Keratinocyte (primary cell): ENCODE measurements at regions not wholly inside any gene's neighbourhood (a gene's known extent, or its start where the extent isn't known, plus 50 kb on each side); places are given as distances from the start of the nearest gene placed in this dataset.

Source experiments
- DNase-seq: peaks from one replicate; pipeline ENCODE4 v3.0.0-alpha.2; 2011; ENCODE audit warnings: low read depth, missing footprints, low spot score
- FAIRE-seq: peaks from 2 replicates; lab custom pipeline; 2011; peaks lifted over from hg19 to GRCh38; lab: Jason Lieb, UNC
- H2AFZ ChIP-seq: 2 replicates; pipeline ENCODE4 v1.6.0; 2012; ENCODE audit warnings: low read length, control low read depth, inconsistent platforms; ENCODE audit not compliant: control insufficient read depth
- H3K27ac ChIP-seq: 2 replicates; pipeline ENCODE4 v1.5.1; 2011; ENCODE audit warnings: low read length; ENCODE audit not compliant: control insufficient read depth, insufficient read depth
- H3K27me3 ChIP-seq: 3 replicates; pipeline ENCODE4 v1.6.0; 2011; ENCODE audit warnings: low read length; ENCODE audit not compliant: control insufficient read depth, insufficient read depth; ENCODE audit errors: extremely low read depth
- H3K36me3 ChIP-seq, 2 experiments: 2 replicates in 1 of 2; 3 replicates in 1 of 2; pipeline ENCODE4 v1.5.1; 2011; ENCODE audit warnings: low read length in 2 of 2, mild to moderate bottlenecking in 1 of 2; ENCODE audit not compliant: control insufficient read depth in 2 of 2, insufficient read depth in 2 of 2; ENCODE audit errors: extremely low read depth in 1 of 2
- H3K4me1 ChIP-seq: 3 replicates; pipeline ENCODE4 v1.5.1; 2011; ENCODE audit warnings: low read length; ENCODE audit not compliant: control insufficient read depth, insufficient read depth; ENCODE audit errors: extremely low read depth
- H3K4me2 ChIP-seq: 3 replicates; pipeline ENCODE4 v1.6.0; 2011; ENCODE audit warnings: low read depth, low read length; ENCODE audit not compliant: control insufficient read depth, insufficient read depth; ENCODE audit errors: extremely low read depth
- H3K4me3 ChIP-seq, 3 experiments: fragments of 200-600 bp in 1 of 3; sonication (generic) in 1 of 3; 2 replicates in 2 of 3; 3 replicates in 1 of 3; pipeline ENCODE4 v1.5.1; 2011 to 2016; ENCODE audit warnings: low read length in 3 of 3, mild to moderate bottlenecking in 3 of 3, control low read depth in 2 of 3, inconsistent platforms in 1 of 3, low read depth in 1 of 3, mixed read lengths in 1 of 3, mixed run types in 1 of 3, moderate library complexity in 1 of 3; ENCODE audit not compliant: control insufficient read depth in 2 of 3, insufficient read depth in 2 of 3; ENCODE audit errors: extremely low read depth in 1 of 3
- H3K79me2 ChIP-seq: 2 replicates; pipeline ENCODE4 v1.6.0; 2012; ENCODE audit warnings: low read length; ENCODE audit not compliant: control insufficient read depth, insufficient read depth
- H3K9ac ChIP-seq: 3 replicates; pipeline ENCODE4 v1.6.0; 2011; ENCODE audit warnings: low read length; ENCODE audit not compliant: control insufficient read depth, insufficient read depth; ENCODE audit errors: extremely low read depth
- H3K9me1 ChIP-seq: 3 replicates; pipeline ENCODE4 v1.6.0; 2011; ENCODE audit warnings: low read length; ENCODE audit not compliant: control insufficient read depth, insufficient read depth; ENCODE audit errors: extremely low read depth
- H3K9me3 ChIP-seq: 2 replicates; pipeline ENCODE4 v1.5.1; 2012; ENCODE audit warnings: low read depth, low read length; ENCODE audit not compliant: control insufficient read depth
- H4K20me1 ChIP-seq: 3 replicates; pipeline ENCODE4 v1.6.0; 2011; ENCODE audit warnings: low read length; ENCODE audit not compliant: control insufficient read depth, insufficient read depth; ENCODE audit errors: extremely low read depth
- CTCF ChIP-seq, 3 experiments: IDR thresholded peaks in 1 of 3; conservative IDR thresholded peaks in 1 of 3; optimal IDR thresholded peaks in 1 of 3; 2 replicates in 2 of 3; 3 replicates in 1 of 3; pipeline versions ENCODE3 to v1.5.1; 2011; ENCODE audit warnings: low read length in 3 of 3, mild to moderate bottlenecking in 3 of 3, moderate library complexity in 2 of 3, control low read depth in 1 of 3, inconsistent platforms in 1 of 3; ENCODE audit not compliant: insufficient read depth in 2 of 3; ENCODE audit errors: extremely low read depth in 1 of 3
- EZH2 ChIP-seq: IDR thresholded peaks from one replicate; pipeline ENCODE4 v1.6.1; 2012; ENCODE audit warnings: inconsistent platforms, mild to moderate bottlenecking, low read length, moderate library complexity
- dilution Hi-C: fragments of 300-500 bp; cut with MboI; formaldehyde crosslinking; loops from one replicate; pipeline ENCODE4 v1.7.0; 2020; ENCODE audit warnings: low sequenced_read_pairs; ENCODE audit not compliant: extremely low pct_ligation_motif_present

DNA sequence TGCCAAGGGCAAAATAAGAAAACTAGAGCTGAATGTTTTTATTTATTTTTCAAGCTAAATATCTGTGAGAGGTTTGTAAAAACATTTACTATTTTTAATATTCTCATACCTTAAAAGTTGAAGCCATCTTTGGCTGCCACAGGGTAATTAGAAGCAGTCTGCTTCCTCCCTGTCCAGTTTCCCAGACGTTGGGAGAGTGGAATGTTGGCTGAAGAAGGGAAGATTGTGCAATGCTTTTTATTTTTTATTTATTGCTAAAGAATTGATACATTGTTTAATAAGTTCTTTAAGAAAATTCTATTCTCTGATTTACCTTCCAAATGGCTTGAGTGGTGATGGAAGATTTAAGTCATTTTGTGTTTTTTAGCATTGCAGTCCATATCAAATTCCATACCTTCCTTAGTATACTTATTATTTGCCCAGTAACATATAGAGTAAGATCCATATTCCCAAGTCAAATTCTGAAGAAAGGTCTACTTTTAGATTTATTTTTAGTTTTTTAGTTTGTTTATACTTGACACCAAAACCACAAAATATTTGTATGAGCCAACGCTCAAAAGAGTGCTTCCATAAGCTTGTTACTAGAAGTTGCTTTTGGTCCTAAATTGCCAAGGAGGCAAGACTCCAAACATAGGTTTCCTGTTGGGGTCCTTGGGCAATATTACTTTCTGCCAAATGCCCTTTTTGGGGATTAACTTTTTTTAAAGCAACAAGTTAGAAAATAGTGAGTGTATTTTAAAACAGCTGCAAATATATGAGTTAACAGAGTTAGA, 124.0 kb upstream of the CPM start:
- H3K4me1 ChIP-seq = peaks cover 24% of the 10 kb centered on the region
- H3K9ac ChIP-seq = no peak overlapping the region
- no peaks in the 10 kb centered on the region for H4K20me1 ChIP-seq
- no peak for FAIRE-seq
- H3K27ac ChIP-seq = no peak overlapping the region
- H3K9me3 ChIP-seq = no peaks in the 10 kb centered on the region
- no peak for TF ChIP-seq EZH2
- dilution Hi-C loops = no loop called here
- H3K27me3 ChIP-seq = no peaks in the 10 kb centered on the region
- no peaks in the 10 kb centered on the region for H3K36me3 ChIP-seq
- DNase-seq = no peak
- no peak overlapping the region for H3K4me3 ChIP-seq
- no peak overlapping the region for H3K4me2 ChIP-seq
- H2AFZ ChIP-seq = no peak overlapping the region
- no peaks in the 10 kb centered on the region for H3K79me2 ChIP-seq
- no peaks in the 10 kb centered on the region for H3K9me1 ChIP-seq

- TF ChIP-seq EZH2 (no peak), CTCF (optimal IDR thresholded peaks at IDR 0.05 in 1 of 3, IDR thresholded peaks at IDR 0.05 in 1 of 3, conservative IDR thresholded peaks at IDR 0.05 in 1 of 3; ENCODE audit: extremely low read depth in 1 of 3, insufficient read depth in 2 of 3, low read length in 3 of 3) (no peak)
- dilution Hi-C loops = no loop called here
- no peaks in the 10 kb centered on the region for H3K79me2 ChIP-seq
- H2AFZ ChIP-seq = no peak overlapping the region
- no peak overlapping the region for H3K4me2 ChIP-seq
- H3K27ac ChIP-seq = no peak overlapping the region
- FAIRE-seq (no peak), DNase-seq (no peak)
- no peaks in the 10 kb centered on the region for H3K9me3 ChIP-seq
- H4K20me1 ChIP-seq = no peaks in the 10 kb centered on the region
- H3K9me1 ChIP-seq = no peaks in the 10 kb centered on the region
- peaks cover 18% of the 10 kb centered on the region for H3K4me1 ChIP-seq
- H3K9ac ChIP-seq = no peak overlapping the region
- H3K36me3 ChIP-seq = no peaks in the 10 kb centered on the region
- no peaks in the 10 kb centered on the region for H3K27me3 ChIP-seq
- no peak overlapping the region for H3K4me3 ChIP-seq
Observed at GRCh38 chr12:69057742-69058141, 124.8 kb upstream of the CPM start.
